ENCODE measurements at regions not wholly inside any gene's neighbourhood (a gene's known extent, or its start where the extent isn't known, plus 50 kb on each side); places are given as distances from the start of the nearest gene placed in this dataset.
"Not testable (repeated sequence)": the region's sequence is repeated elsewhere in the genome, so short reads cannot be mapped to it uniquely, and the experiment has no call there.

- DNase-seq = not testable (repeated sequence)
These were observed 179.1 kb downstream of the LRRC70 start for GRCh38 chr5:62757686-62758085.

- not testable (repeated sequence) for DNase-seq
These were observed 174.4 kb downstream of the LRRC70 start for GRCh38 chr5:62752998-62753367.

- DNase-seq = not testable (repeated sequence)
These were observed 173.7 kb downstream of the LRRC70 start for GRCh38 chr5:62752056-62752997.

GRCh38 chr5:62742207-62742606 is 163.6 kb downstream of the LRRC70 start:
- DNase-seq = no peak

- DNase-seq = no peak
These were observed 163.1 kb downstream of the LRRC70 start for GRCh38 chr5:62741761-62742160.

- DNase-seq = no peak
These were observed 159.1 kb downstream of the LRRC70 start for GRCh38 chr5:62737766-62738165.

GRCh38 chr5:62732677-62733121 is 154.1 kb downstream of the LRRC70 start:
- no peak for DNase-seq

GRCh38 chr5:62731022-62731421 is 152.4 kb downstream of the LRRC70 start:
- DNase-seq = no peak

- DNase-seq = no peak
These were observed 151.1 kb downstream of the LRRC70 start for GRCh38 chr5:62729675-62730074.

GRCh38 chr5:62727861-62728260 is 149.2 kb downstream of the LRRC70 start:
- no peak for DNase-seq

- DNase-seq = no peak
These were observed 148.6 kb downstream of the LRRC70 start for GRCh38 chr5:62727184-62727583.

- no peak for DNase-seq
These were observed 143.7 kb downstream of the LRRC70 start for GRCh38 chr5:62722360-62722759.

GRCh38 chr5:62720031-62720441 is 141.4 kb downstream of the LRRC70 start:
- no peak for DNase-seq

GRCh38 chr5:62719061-62719720 is 140.6 kb downstream of the LRRC70 start:
- no peak for DNase-seq

- DNase-seq = no peak
These were observed 139.7 kb downstream of the LRRC70 start for GRCh38 chr5:62718324-62718723.

- no peak for DNase-seq
These were observed 138.8 kb downstream of the LRRC70 start for GRCh38 chr5:62717301-62717933.

- DNase-seq = no peak
These were observed 135.7 kb downstream of the LRRC70 start for GRCh38 chr5:62714296-62714695.

GRCh38 chr5:62708481-62709325 is 130.1 kb downstream of the LRRC70 start:
- no peak for DNase-seq

- no peak for DNase-seq
These were observed 128.9 kb downstream of the LRRC70 start for GRCh38 chr5:62707563-62707962.

GRCh38 chr5:62707131-62707530 is 128.5 kb downstream of the LRRC70 start:
- no peak for DNase-seq

GRCh38 chr5:62705022-62705421 is 126.4 kb downstream of the LRRC70 start:
- DNase-seq = no peak

GRCh38 chr5:62702126-62702525 is 123.5 kb downstream of the LRRC70 start:
- DNase-seq = no peak

- DNase-seq = no peak
These were observed 122.4 kb downstream of the LRRC70 start for GRCh38 chr5:62701036-62701435.
